Neural cell (in vitro differentiated cells): ENCODE measurements at regions not wholly inside any gene's neighbourhood (a gene's known extent, or its start where the extent isn't known, plus 50 kb on each side); places are given as distances from the start of the nearest gene placed in this dataset.

Experiments used
- H2AFZ ChIP-seq: fragments of 200-600, 300-800 bp; sonication (generic), shearing (Covaris generic); 2 replicates; pipeline ENCODE4 v1.6.0; 2014; ENCODE audit warnings: low read depth, mild to moderate bottlenecking, antibody characterized with exemption, low read length, moderate library complexity
- H3F3A ChIP-seq: fragments of 200-600 bp; shearing (Covaris generic); 2 replicates; pipeline ENCODE4 v1.6.1; 2016; ENCODE audit warnings: mild to moderate bottlenecking, moderate library complexity, mixed read lengths, antibody characterized with exemption, low read length; ENCODE audit not compliant: insufficient read depth, poor library complexity, severe bottlenecking
- H3K27ac ChIP-seq: fragments of 200-600, 300-800 bp; sonication (generic), shearing (Covaris generic); 2 replicates; pipeline ENCODE4 v1.5.1; 2014; ENCODE audit warnings: mild to moderate bottlenecking, low read length, moderate library complexity
- H3K27me3 ChIP-seq: fragments of 300-800, 200-600 bp; sonication (generic), shearing (Covaris generic); 2 replicates; pipeline ENCODE4 v1.6.0; 2014; ENCODE audit warnings: mild to moderate bottlenecking, low read depth, low read length, moderate library complexity; ENCODE audit not compliant: insufficient read depth
- H3K36me3 ChIP-seq: fragments of 300-800, 200-600 bp; sonication (generic), shearing (Covaris generic); 2 replicates; pipeline ENCODE4 v1.5.1; 2014; ENCODE audit warnings: mild to moderate bottlenecking, antibody characterized with exemption, low read length, moderate library complexity; ENCODE audit not compliant: insufficient read depth
- H3K4me2 ChIP-seq: fragments of 300-800, 200-600 bp; sonication (generic), shearing (Covaris generic); 2 replicates; pipeline ENCODE4 v1.6.0; 2014; ENCODE audit warnings: mild to moderate bottlenecking, low read length
- H3K4me3 ChIP-seq: fragments of 300-800, 200-600 bp; sonication (generic), shearing (Covaris generic); 2 replicates; pipeline ENCODE4 v1.5.1; 2014; ENCODE audit warnings: mild to moderate bottlenecking, low read length, moderate library complexity
- H3K79me2 ChIP-seq: fragments of 200-600 bp; shearing (Covaris generic); replicated peaks from 2 replicates; pipeline ENCODE4 v1.6.0; 2014; ENCODE audit warnings: mild to moderate bottlenecking, low read length, moderate library complexity; ENCODE audit not compliant: insufficient read depth
- H3K9ac ChIP-seq: fragments of 300-800, 200-600 bp; sonication (generic), shearing (Covaris generic); 2 replicates; pipeline ENCODE4 v1.6.1; 2016; ENCODE audit warnings: mild to moderate bottlenecking, low read length, mixed read lengths
- H3K9me2 ChIP-seq: fragments of 200-600 bp; shearing (Covaris generic); 2 replicates; pipeline ENCODE4 v1.6.1; 2016; ENCODE audit warnings: mild to moderate bottlenecking, low read length, mixed read lengths; ENCODE audit not compliant: insufficient read depth
- H3K9me3 ChIP-seq: fragments of 200-600, 300-800 bp; sonication (generic), shearing (Covaris generic); 2 replicates; pipeline ENCODE4 v1.6.1; 2016; ENCODE audit warnings: mild to moderate bottlenecking, mixed run types, low read length, moderate library complexity, mixed read lengths
- H4K20me1 ChIP-seq: fragments of 200-600 bp; shearing (Covaris generic); 2 replicates; pipeline ENCODE4 v1.6.1; 2016; ENCODE audit warnings: mild to moderate bottlenecking, mixed run types; ENCODE audit not compliant: insufficient read depth
- EP300 ChIP-seq: fragments of 450-650 bp; conservative IDR thresholded peaks from 2 replicates; pipeline ENCODE4 v1.6.1; 2014; ENCODE audit warnings: antibody characterized with exemption, mild to moderate bottlenecking, moderate library complexity; ENCODE audit not compliant: poor library complexity, severe bottlenecking
- EZH2 ChIP-seq: fragments of 200-600, 300-800 bp; shearing (Covaris generic), sonication (generic); IDR thresholded peaks from 2 replicates; pipeline ENCODE4 v1.6.1; 2014; ENCODE audit warnings: antibody characterized with exemption, low read length, borderline replicate concordance, mild to moderate bottlenecking; ENCODE audit not compliant: insufficient read depth, poor library complexity, severe bottlenecking
- MXI1 ChIP-seq: fragments of 450-650 bp; conservative IDR thresholded peaks from 2 replicates; pipeline ENCODE4 v1.6.1; 2014; ENCODE audit warnings: antibody characterized with exemption, mild to moderate bottlenecking; ENCODE audit not compliant: poor library complexity, severe bottlenecking
- POLR2AphosphoS5 ChIP-seq: IDR thresholded peaks from 2 replicates; pipeline ENCODE4 v1.6.1; 2012
- RAD21 ChIP-seq: fragments of 450-650 bp; conservative IDR thresholded peaks from 2 replicates; pipeline ENCODE4 v1.6.1; 2014; ENCODE audit warnings: antibody characterized with exemption, mild to moderate bottlenecking, moderate library complexity
- SMC3 ChIP-seq: fragments of 450-650 bp; conservative IDR thresholded peaks from 2 replicates; pipeline ENCODE4 v1.6.1; 2014; ENCODE audit warnings: antibody characterized with exemption, mild to moderate bottlenecking, moderate library complexity; ENCODE audit not compliant: poor library complexity
- TAF1 ChIP-seq: IDR thresholded peaks from 2 replicates; pipeline ENCODE4 v1.6.1; 2012; ENCODE audit warnings: low read depth
- TF ChIP-seq, protein P1 (sequence below): fragments of 450-650 bp; IDR thresholded peaks from 2 replicates; pipeline ENCODE4 v1.5.1; 2014; ENCODE audit warnings: antibody characterized with exemption, mild to moderate bottlenecking, moderate library complexity; ENCODE audit not compliant: poor library complexity, severe bottlenecking
- TF ChIP-seq, protein P2 (sequence below): IDR thresholded peaks from 2 replicates; pipeline ENCODE4 v1.6.1; 2012; ENCODE audit warnings: borderline replicate concordance

GRCh38 chrX:122857734-122858133, 326.3 kb upstream of the GRIA3 start:
- no peaks in the 10 kb centered on the region for H3K27me3 ChIP-seq
- TF ChIP-seq, protein P1, sequence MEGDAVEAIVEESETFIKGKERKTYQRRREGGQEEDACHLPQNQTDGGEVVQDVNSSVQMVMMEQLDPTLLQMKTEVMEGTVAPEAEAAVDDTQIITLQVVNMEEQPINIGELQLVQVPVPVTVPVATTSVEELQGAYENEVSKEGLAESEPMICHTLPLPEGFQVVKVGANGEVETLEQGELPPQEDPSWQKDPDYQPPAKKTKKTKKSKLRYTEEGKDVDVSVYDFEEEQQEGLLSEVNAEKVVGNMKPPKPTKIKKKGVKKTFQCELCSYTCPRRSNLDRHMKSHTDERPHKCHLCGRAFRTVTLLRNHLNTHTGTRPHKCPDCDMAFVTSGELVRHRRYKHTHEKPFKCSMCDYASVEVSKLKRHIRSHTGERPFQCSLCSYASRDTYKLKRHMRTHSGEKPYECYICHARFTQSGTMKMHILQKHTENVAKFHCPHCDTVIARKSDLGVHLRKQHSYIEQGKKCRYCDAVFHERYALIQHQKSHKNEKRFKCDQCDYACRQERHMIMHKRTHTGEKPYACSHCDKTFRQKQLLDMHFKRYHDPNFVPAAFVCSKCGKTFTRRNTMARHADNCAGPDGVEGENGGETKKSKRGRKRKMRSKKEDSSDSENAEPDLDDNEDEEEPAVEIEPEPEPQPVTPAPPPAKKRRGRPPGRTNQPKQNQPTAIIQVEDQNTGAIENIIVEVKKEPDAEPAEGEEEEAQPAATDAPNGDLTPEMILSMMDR: no peak
- TF ChIP-seq, protein P2, sequence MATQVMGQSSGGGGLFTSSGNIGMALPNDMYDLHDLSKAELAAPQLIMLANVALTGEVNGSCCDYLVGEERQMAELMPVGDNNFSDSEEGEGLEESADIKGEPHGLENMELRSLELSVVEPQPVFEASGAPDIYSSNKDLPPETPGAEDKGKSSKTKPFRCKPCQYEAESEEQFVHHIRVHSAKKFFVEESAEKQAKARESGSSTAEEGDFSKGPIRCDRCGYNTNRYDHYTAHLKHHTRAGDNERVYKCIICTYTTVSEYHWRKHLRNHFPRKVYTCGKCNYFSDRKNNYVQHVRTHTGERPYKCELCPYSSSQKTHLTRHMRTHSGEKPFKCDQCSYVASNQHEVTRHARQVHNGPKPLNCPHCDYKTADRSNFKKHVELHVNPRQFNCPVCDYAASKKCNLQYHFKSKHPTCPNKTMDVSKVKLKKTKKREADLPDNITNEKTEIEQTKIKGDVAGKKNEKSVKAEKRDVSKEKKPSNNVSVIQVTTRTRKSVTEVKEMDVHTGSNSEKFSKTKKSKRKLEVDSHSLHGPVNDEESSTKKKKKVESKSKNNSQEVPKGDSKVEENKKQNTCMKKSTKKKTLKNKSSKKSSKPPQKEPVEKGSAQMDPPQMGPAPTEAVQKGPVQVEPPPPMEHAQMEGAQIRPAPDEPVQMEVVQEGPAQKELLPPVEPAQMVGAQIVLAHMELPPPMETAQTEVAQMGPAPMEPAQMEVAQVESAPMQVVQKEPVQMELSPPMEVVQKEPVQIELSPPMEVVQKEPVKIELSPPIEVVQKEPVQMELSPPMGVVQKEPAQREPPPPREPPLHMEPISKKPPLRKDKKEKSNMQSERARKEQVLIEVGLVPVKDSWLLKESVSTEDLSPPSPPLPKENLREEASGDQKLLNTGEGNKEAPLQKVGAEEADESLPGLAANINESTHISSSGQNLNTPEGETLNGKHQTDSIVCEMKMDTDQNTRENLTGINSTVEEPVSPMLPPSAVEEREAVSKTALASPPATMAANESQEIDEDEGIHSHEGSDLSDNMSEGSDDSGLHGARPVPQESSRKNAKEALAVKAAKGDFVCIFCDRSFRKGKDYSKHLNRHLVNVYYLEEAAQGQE: no peak
- no peak for TF ChIP-seq SMC3
- no peak for TF ChIP-seq RAD21
- no peak for TF ChIP-seq EZH2
- TF ChIP-seq POLR2AphosphoS5: no peak
- TF ChIP-seq EP300: no peak
- no peak for TF ChIP-seq MXI1
- no peak for TF ChIP-seq TAF1
- H3K4me2 ChIP-seq: no peak overlapping the region

DNA sequence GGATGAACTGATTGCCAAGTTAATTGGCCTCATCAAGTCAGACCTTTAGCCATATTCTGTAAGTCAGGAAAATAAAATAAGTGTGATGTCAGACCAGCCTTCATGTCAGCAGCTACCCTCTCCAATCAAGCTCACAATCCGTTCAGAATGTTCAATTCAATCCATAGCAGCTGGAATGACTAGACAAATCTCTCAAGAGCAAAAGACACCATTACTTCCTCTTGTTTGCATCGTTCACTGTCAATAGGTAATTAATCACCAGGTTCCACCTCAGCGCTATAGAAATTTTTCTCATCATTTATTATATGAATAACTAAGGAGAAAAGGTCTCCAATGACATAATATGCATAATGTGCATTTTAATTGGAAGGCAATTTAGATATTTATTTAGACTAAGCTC, 321.0 kb upstream of the GRIA3 start:
- H2AFZ ChIP-seq: no peak overlapping the region
- H3K4me2 ChIP-seq: no peak overlapping the region
- no peaks in the 10 kb centered on the region for H3K79me2 ChIP-seq
- no peaks in the 10 kb centered on the region for H3F3A ChIP-seq
- no peak overlapping the region for H3K9ac ChIP-seq
- no peaks in the 10 kb centered on the region for H3K27me3 ChIP-seq
- H4K20me1 ChIP-seq: no peaks in the 10 kb centered on the region
- no peak for TF ChIP-seq MXI1
- TF ChIP-seq RAD21: no peak
- no peak for TF ChIP-seq POLR2AphosphoS5
- TF ChIP-seq, protein P2: no peak
- TF ChIP-seq EZH2: no peak
- TF ChIP-seq SMC3: no peak
- TF ChIP-seq TAF1: no peak
- TF ChIP-seq, protein P1: no peak
- no peak for TF ChIP-seq EP300
- H3K4me3 ChIP-seq: no peak overlapping the region
- no peaks in the 10 kb centered on the region for H3K9me3 ChIP-seq
- H3K27ac ChIP-seq: no peak overlapping the region
- H3K9me2 ChIP-seq: no peaks in the 10 kb centered on the region
- no peaks in the 10 kb centered on the region for H3K36me3 ChIP-seq

More at GRCh38 chrX:122857734-122858133, 326.3 kb upstream of the GRIA3 start:
- Histone ChIP-seq H3K9me3 (no peaks in the 10 kb centered on the region), H3K27ac (no peak overlapping the region), H3F3A (no peaks in the 10 kb centered on the region), H3K36me3 (no peaks in the 10 kb centered on the region), H3K9ac (no peak overlapping the region), H2AFZ (no peak overlapping the region), H3K4me3 (no peak overlapping the region), H4K20me1 (no peaks in the 10 kb centered on the region), H3K9me2 (no peaks in the 10 kb centered on the region), H3K79me2 (no peaks in the 10 kb centered on the region)
